Endothelial cell of umbilical vein (primary cell): ENCODE measurements at regions not wholly inside any gene's neighbourhood (a gene's known extent, or its start where the extent isn't known, plus 50 kb on each side); places are given as distances from the start of the nearest gene placed in this dataset.

ENCODE experiments used
- CTCF ChIP-seq, 2 donors: IDR thresholded peaks; 1 replicate in 1 of 2; 2 replicates in 1 of 2; pipeline ENCODE4 v1.5.1; 2011; ENCODE audit warnings: low read length in 2 of 2, mild to moderate bottlenecking in 2 of 2, moderate library complexity in 2 of 2, control low read depth in 1 of 2, inconsistent platforms in 1 of 2, low read depth in 1 of 2; ENCODE audit not compliant: insufficient read depth in 1 of 2; ENCODE audit errors: extremely low read depth in 1 of 2
- MAX ChIP-seq: IDR thresholded peaks from 2 replicates; pipeline ENCODE4 v1.6.1; 2011; ENCODE audit not compliant: insufficient read depth, insufficient read length

DNA sequence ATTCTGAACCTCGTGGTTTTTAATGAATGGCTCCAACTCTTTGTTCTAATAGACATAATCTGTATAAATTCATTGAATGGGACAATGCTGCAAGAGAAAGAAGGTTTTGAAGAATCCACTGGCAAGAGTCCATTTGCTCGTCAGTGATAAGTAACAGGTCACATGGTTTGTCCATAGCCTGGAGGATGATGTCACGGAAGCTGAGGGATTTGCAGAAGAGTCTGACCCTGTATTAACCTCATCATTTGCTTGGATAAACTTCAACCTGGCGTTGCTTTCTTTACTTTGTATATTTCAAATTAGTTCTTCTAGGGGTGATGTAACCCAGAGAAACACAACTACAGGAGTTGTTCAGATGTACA is 197.4 kb downstream of the GAS1 start:
- TF ChIP-seq CTCF (IDR thresholded peaks at IDR 0.05; ENCODE audit: extremely low read depth in 1 of 2, insufficient read depth in 1 of 2, low read depth in 1 of 2, low read length in 2 of 2), result no peak
- no peak for TF ChIP-seq MAX
